ENCODE measurements at regions not wholly inside any gene's neighbourhood (a gene's known extent, or its start where the extent isn't known, plus 50 kb on each side); places are given as distances from the start of the nearest gene placed in this dataset.

DNA sequence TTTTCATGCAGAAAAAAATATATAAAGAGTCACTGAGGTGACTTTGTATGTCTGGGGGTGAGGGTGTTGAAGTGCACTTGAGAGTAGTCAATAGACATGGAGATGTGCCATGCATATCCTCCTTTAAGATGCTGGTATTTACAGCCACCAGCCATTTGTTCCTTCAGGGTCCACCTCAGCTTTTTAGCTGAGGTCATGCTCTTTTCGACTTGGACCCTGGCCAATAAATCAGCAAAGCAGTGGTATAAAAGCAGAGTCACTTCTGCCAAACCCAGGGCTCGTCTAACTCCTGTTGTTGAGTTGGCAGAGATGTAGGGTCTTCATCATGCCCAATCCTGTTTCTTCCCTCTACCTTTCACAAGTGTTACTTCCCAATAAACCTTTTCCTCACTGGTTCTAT, 75.1 kb upstream of the OSTN start:
- Mint-ChIP-seq H3K9me3 (peaks cover 3% of the 10 kb centered on the region), H3K36me3 (no peaks in the 10 kb centered on the region), H3K27me3 (ENCODE audit: insufficient read depth, low read depth) (no peaks in the 10 kb centered on the region), H3K4me1 (peaks cover 21% of the 10 kb centered on the region), H3K4me3 (no peak overlapping the region), H3K27ac (peak overlapping the region; percentile 29)
- Histone ChIP-seq H2AFZ (replicated peaks) (no peak overlapping the region), H3K4me1 (peaks cover 12% of the 10 kb centered on the region), H3K36me3 (no peaks in the 10 kb centered on the region), H3K79me2 (ENCODE audit: low read depth) (no peaks in the 10 kb centered on the region), H3K9me3 (ENCODE audit: low read depth) (no peaks in the 10 kb centered on the region), H3K4me3 (no peak overlapping the region), H3K27ac (no peak overlapping the region), H3K4me2 (no peak overlapping the region), H3K27me3 (no peaks in the 10 kb centered on the region), H3F3A (ENCODE audit: low read depth) (no peaks in the 10 kb centered on the region), H4K20me1 (ENCODE audit: low read depth) (no peaks in the 10 kb centered on the region), H3K9ac (no peak overlapping the region)
- no peak for DNase-seq (ENCODE audit: low spot score)
- TF ChIP-seq EZH2phosphoT487 (IDR thresholded peaks at IDR 0.05): no peak
- no peak for TF ChIP-seq EZH2 (IDR thresholded peaks at IDR 0.05)
- TF ChIP-seq, protein P1, sequence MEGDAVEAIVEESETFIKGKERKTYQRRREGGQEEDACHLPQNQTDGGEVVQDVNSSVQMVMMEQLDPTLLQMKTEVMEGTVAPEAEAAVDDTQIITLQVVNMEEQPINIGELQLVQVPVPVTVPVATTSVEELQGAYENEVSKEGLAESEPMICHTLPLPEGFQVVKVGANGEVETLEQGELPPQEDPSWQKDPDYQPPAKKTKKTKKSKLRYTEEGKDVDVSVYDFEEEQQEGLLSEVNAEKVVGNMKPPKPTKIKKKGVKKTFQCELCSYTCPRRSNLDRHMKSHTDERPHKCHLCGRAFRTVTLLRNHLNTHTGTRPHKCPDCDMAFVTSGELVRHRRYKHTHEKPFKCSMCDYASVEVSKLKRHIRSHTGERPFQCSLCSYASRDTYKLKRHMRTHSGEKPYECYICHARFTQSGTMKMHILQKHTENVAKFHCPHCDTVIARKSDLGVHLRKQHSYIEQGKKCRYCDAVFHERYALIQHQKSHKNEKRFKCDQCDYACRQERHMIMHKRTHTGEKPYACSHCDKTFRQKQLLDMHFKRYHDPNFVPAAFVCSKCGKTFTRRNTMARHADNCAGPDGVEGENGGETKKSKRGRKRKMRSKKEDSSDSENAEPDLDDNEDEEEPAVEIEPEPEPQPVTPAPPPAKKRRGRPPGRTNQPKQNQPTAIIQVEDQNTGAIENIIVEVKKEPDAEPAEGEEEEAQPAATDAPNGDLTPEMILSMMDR (IDR thresholded peaks at IDR 0.05): no peak

DNA sequence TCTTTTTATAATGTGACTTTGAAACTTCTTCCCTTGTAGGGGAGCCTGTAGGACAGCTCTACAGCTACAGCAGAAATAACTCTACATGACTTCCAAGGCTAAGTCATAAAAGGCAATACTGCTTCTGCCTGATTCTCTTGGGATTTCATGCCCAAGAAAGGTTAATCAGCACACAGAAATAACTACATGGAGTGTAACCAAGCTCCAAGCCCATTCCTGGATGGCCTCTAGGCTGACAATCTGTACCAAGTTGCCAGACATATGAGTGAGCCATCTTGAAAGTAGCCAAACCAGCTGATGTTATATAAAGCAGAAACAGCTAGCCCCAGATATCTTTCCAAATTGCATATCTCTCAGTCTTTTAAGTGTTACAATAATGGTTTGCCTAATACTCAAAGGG, 75.8 kb upstream of the OSTN start:
- Histone ChIP-seq H2AFZ (replicated peaks) (no peak overlapping the region), H3K79me2 (ENCODE audit: low read depth) (no peaks in the 10 kb centered on the region), H3K27me3 (no peaks in the 10 kb centered on the region), H3K4me3 (no peak overlapping the region), H3F3A (ENCODE audit: low read depth) (no peaks in the 10 kb centered on the region), H3K9ac (no peak overlapping the region), H3K27ac (no peak overlapping the region), H4K20me1 (ENCODE audit: low read depth) (no peaks in the 10 kb centered on the region), H3K4me2 (no peak overlapping the region), H3K4me1 (peaks cover 12% of the 10 kb centered on the region), H3K36me3 (no peaks in the 10 kb centered on the region), H3K9me3 (ENCODE audit: low read depth) (no peaks in the 10 kb centered on the region)
- DNase-seq (ENCODE audit: low spot score): no peak
- TF ChIP-seq, protein P1 (IDR thresholded peaks at IDR 0.05): no peak
- no peak for TF ChIP-seq EZH2phosphoT487 (IDR thresholded peaks at IDR 0.05)
- no peak for TF ChIP-seq EZH2 (IDR thresholded peaks at IDR 0.05)
- no peak overlapping the region for H3K4me3 Mint-ChIP-seq
- peaks cover 21% of the 10 kb centered on the region for H3K4me1 Mint-ChIP-seq
- no peaks in the 10 kb centered on the region for H3K27me3 Mint-ChIP-seq (ENCODE audit: insufficient read depth, low read depth)
- H3K27ac Mint-ChIP-seq: no peak overlapping the region
- peaks cover 3% of the 10 kb centered on the region for H3K9me3 Mint-ChIP-seq
- H3K36me3 Mint-ChIP-seq: no peaks in the 10 kb centered on the region

GRCh38 chr3:191120447-191121298, 78.4 kb upstream of the OSTN start:
- no peak overlapping the region for H3K9ac ChIP-seq
- H3K27ac Mint-ChIP-seq: no peak overlapping the region
- TF ChIP-seq, protein P1 (IDR thresholded peaks at IDR 0.05): no peak
- no peaks in the 10 kb centered on the region for H4K20me1 ChIP-seq (ENCODE audit: low read depth)
- no peak overlapping the region for H3K27ac ChIP-seq
- peaks cover 21% of the 10 kb centered on the region for H3K4me1 Mint-ChIP-seq
- H3K36me3 Mint-ChIP-seq: no peaks in the 10 kb centered on the region
- H3K27me3 Mint-ChIP-seq (ENCODE audit: insufficient read depth, low read depth): peaks cover 2% of the 10 kb centered on the region
- peaks cover 12% of the 10 kb centered on the region for H3K4me1 ChIP-seq
- no peaks in the 10 kb centered on the region for H3K9me3 ChIP-seq (ENCODE audit: low read depth)
- H3K4me3 Mint-ChIP-seq: no peak overlapping the region
- H3K36me3 ChIP-seq: no peaks in the 10 kb centered on the region
- no peaks in the 10 kb centered on the region for H3F3A ChIP-seq (ENCODE audit: low read depth)
- no peaks in the 10 kb centered on the region for H3K27me3 ChIP-seq
- no peak overlapping the region for H2AFZ ChIP-seq (replicated peaks)
- H3K4me3 ChIP-seq: no peak overlapping the region
- no peak overlapping the region for H3K4me2 ChIP-seq
- no peak for DNase-seq (ENCODE audit: low spot score)
- H3K9me3 Mint-ChIP-seq: peaks cover 3% of the 10 kb centered on the region
- H3K79me2 ChIP-seq (ENCODE audit: low read depth): no peaks in the 10 kb centered on the region

Data from neural progenitor cell (in vitro differentiated cells).